ACC112 (cell line): ENCODE measurements at regions not wholly inside any gene's neighbourhood (a gene's known extent, or its start where the extent isn't known, plus 50 kb on each side); places are given as distances from the start of the nearest gene placed in this dataset.

Source experiments
- H2AFZ ChIP-seq: fragments of 200-600 bp; sonication (generic); one replicate; pipeline ENCODE4 v1.6.0; 2017; ENCODE audit warnings: antibody characterized with exemption, low read length; ENCODE audit not compliant: unreplicated experiment
- H3K27ac ChIP-seq: fragments of 200-600 bp; sonication (generic); 2 replicates; pipeline ENCODE4 v1.5.1; 2014; ENCODE audit warnings: low read depth, mild to moderate bottlenecking, antibody characterized with exemption, low read length, moderate library complexity
- H3K27me3 ChIP-seq: fragments of 200-600 bp; sonication (generic); 2 replicates; pipeline ENCODE4 v1.6.1; 2014; ENCODE audit warnings: mild to moderate bottlenecking, antibody characterized with exemption, low read length, moderate library complexity, mixed read lengths; ENCODE audit not compliant: insufficient read depth
- H3K36me3 ChIP-seq: fragments of 200-600 bp; sonication (generic); 2 replicates; pipeline ENCODE4 v1.6.1; 2016; ENCODE audit warnings: mild to moderate bottlenecking, antibody characterized with exemption, low read length, moderate library complexity, mixed read lengths; ENCODE audit not compliant: insufficient read depth
- H3K4me1 ChIP-seq: fragments of 200-600 bp; sonication (generic); one replicate; pipeline ENCODE4 v1.6.1; 2016; ENCODE audit warnings: low read length, mixed read lengths; ENCODE audit not compliant: insufficient read depth, unreplicated experiment, control insufficient read depth
- H3K4me3 ChIP-seq: fragments of 200-600 bp; sonication (generic); 2 replicates; pipeline ENCODE4 v1.5.1; 2014; ENCODE audit warnings: mild to moderate bottlenecking, low read depth, low read length
- H3K79me2 ChIP-seq: fragments of 200-600 bp; sonication (generic); one replicate; pipeline ENCODE4 v1.6.0; 2016; ENCODE audit warnings: low read length; ENCODE audit not compliant: control insufficient read depth, unreplicated experiment, insufficient read depth

GRCh38 chr5:58187432-58188261 is 272.2 kb downstream of the PLK2 start:
- no peaks in the 10 kb centered on the region for H3K79me2 ChIP-seq
- H2AFZ ChIP-seq = peak overlapping the region; percentile 3
- H3K27ac ChIP-seq = peak overlapping the region; percentile 48
- H3K4me3 ChIP-seq = peak overlapping the region; percentile 28; the same call in 1 of the 2 replicates
- no peaks in the 10 kb centered on the region for H3K27me3 ChIP-seq
- H3K36me3 ChIP-seq = no peaks in the 10 kb centered on the region
- peaks cover 54% of the 10 kb centered on the region for H3K4me1 ChIP-seq

- Histone ChIP-seq H3K79me2 (no peaks in the 10 kb centered on the region), H3K27ac (peak overlapping the region; percentile 30; the same call in 1 of the 2 replicates), H3K4me3 (no peak overlapping the region), H3K36me3 (no peaks in the 10 kb centered on the region), H3K4me1 (peaks cover 54% of the 10 kb centered on the region), H3K27me3 (no peaks in the 10 kb centered on the region), H2AFZ (peak overlapping the region; percentile 48)
These were observed 274.1 kb downstream of the PLK2 start for GRCh38 chr5:58185801-58186200.

- Histone ChIP-seq H3K79me2 (no peaks in the 10 kb centered on the region), H3K4me3 (no peak overlapping the region), H3K27me3 (no peaks in the 10 kb centered on the region), H3K27ac (peak overlapping the region; percentile 30), H3K36me3 (no peaks in the 10 kb centered on the region), H3K4me1 (peaks cover 54% of the 10 kb centered on the region), H2AFZ (peak overlapping the region; percentile 48)
These were observed 274.5 kb downstream of the PLK2 start for GRCh38 chr5:58185397-58185796.

GRCh38 chr5:58184910-58185309 is 275.0 kb downstream of the PLK2 start:
- Histone ChIP-seq H3K36me3 (no peaks in the 10 kb centered on the region), H3K4me1 (peaks cover 52% of the 10 kb centered on the region), H3K27me3 (no peaks in the 10 kb centered on the region), H3K4me3 (no peak overlapping the region), H3K27ac (peak overlapping the region; percentile 30), H2AFZ (no peak overlapping the region), H3K79me2 (no peaks in the 10 kb centered on the region)

GRCh38 chr5:58183786-58184085 is 276.1 kb downstream of the PLK2 start:
- no peaks in the 10 kb centered on the region for H3K36me3 ChIP-seq
- no peaks in the 10 kb centered on the region for H3K27me3 ChIP-seq
- H3K4me3 ChIP-seq = no peak overlapping the region
- H3K79me2 ChIP-seq = no peaks in the 10 kb centered on the region
- H2AFZ ChIP-seq = no peak overlapping the region
- no peak overlapping the region for H3K27ac ChIP-seq
- peaks cover 41% of the 10 kb centered on the region for H3K4me1 ChIP-seq

DNA sequence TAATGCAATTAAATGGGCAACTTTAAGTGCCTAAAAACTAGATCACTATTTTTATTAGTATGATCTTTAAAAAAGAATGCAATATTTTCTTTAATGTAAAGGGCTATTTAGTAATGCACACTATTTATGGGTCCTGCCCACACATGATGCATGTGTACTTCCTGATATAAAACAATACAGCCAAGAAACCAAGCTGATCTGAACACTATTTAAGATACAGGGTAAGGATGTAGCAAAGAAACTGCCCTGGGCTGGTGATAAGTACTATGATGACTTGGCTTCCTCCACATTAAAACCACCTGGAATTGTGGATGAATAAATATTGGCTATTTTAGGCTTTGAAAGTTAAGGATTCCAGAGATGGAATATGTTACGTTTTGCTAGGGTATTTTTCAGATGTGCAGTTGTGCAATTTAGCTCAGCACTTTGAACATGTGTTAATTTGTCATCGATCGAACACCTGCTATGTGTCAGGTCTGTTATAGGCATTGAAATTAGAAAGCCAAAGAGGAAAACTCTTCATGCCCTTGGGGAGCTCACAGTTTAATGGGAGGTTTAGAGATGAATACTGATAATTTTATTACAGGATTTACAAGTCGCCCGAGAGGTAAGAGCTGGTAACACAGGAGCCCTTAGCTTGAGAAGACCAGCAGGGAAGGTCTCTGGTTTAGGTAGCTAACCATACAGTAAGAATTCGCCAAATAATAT is 276.7 kb downstream of the PLK2 start:
- no peak overlapping the region for H3K27ac ChIP-seq
- H2AFZ ChIP-seq = no peak overlapping the region
- H3K4me1 ChIP-seq = peaks cover 37% of the 10 kb centered on the region
- no peaks in the 10 kb centered on the region for H3K27me3 ChIP-seq
- H3K4me3 ChIP-seq = no peak overlapping the region
- H3K79me2 ChIP-seq = no peaks in the 10 kb centered on the region
- no peaks in the 10 kb centered on the region for H3K36me3 ChIP-seq

GRCh38 chr5:58182287-58182841 is 277.5 kb downstream of the PLK2 start:
- no peak overlapping the region for H3K4me3 ChIP-seq
- H3K4me1 ChIP-seq = peaks cover 29% of the 10 kb centered on the region
- H3K27me3 ChIP-seq = no peaks in the 10 kb centered on the region
- H2AFZ ChIP-seq = no peak overlapping the region
- H3K27ac ChIP-seq = no peak overlapping the region
- H3K79me2 ChIP-seq = no peaks in the 10 kb centered on the region
- no peaks in the 10 kb centered on the region for H3K36me3 ChIP-seq

GRCh38 chr5:58181578-58182286 is 278.2 kb downstream of the PLK2 start:
- Histone ChIP-seq H3K4me3 (no peak overlapping the region), H2AFZ (no peak overlapping the region), H3K79me2 (no peaks in the 10 kb centered on the region), H3K27ac (no peak overlapping the region), H3K36me3 (no peaks in the 10 kb centered on the region), H3K4me1 (peaks cover 22% of the 10 kb centered on the region), H3K27me3 (no peaks in the 10 kb centered on the region)

DNA sequence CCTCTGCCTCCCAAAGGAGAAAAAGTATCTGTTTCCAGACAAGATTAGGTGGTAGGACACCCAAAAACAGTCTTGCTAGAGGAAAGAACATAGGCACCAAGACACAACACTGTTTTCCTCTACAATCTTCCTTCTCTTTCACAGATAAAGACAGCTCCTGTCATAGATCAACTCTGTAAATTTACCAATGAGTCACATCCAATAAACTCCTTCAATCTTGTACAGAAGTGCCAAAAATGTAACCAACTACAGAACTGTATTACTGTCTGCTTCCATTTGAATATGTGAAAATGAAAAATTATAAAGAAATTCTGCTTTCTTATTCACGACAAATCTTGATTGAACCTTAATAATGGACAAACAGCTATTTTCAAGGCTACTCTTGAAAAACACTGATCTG is 286.9 kb downstream of the PLK2 start:
- H3K36me3 ChIP-seq = no peaks in the 10 kb centered on the region
- H3K79me2 ChIP-seq = no peaks in the 10 kb centered on the region
- no peaks in the 10 kb centered on the region for H3K27me3 ChIP-seq
- no peak overlapping the region for H3K27ac ChIP-seq
- H2AFZ ChIP-seq = no peak overlapping the region
- H3K4me3 ChIP-seq = no peak overlapping the region
- H3K4me1 ChIP-seq = no peaks in the 10 kb centered on the region

DNA sequence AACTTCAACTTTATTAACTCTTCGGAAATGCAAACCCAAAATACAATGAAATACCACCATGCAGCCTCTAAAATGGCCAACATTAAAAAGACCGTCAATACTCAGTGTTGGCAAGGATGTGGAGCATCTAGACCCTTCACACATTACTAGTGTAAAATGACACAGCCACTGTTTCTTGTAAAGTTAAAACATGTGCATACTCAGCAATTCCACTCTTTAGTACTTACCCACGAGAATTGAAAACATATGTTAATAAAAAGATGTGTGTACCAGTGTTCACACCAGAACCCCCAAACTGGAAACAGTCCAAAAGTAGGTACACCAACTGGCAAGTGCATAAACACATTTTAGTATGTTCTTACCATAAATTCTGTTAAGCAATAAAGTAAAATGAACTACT is 294.7 kb downstream of the PLK2 start:
- H3K27ac ChIP-seq = no peak overlapping the region
- no peaks in the 10 kb centered on the region for H3K79me2 ChIP-seq
- H3K36me3 ChIP-seq = no peaks in the 10 kb centered on the region
- no peaks in the 10 kb centered on the region for H3K4me1 ChIP-seq
- no peak overlapping the region for H3K4me3 ChIP-seq
- no peaks in the 10 kb centered on the region for H3K27me3 ChIP-seq
- no peak overlapping the region for H2AFZ ChIP-seq
